ENCODE measurements at regions not wholly inside any gene's neighbourhood (a gene's known extent, or its start where the extent isn't known, plus 50 kb on each side); places are given as distances from the start of the nearest gene placed in this dataset.

GRCh38 chr5:155926766-155927165 is 400.2 kb upstream of the SGCD start:
- Histone ChIP-seq H4K8ac (ENCODE audit: extremely low read depth, insufficient read depth, low read length) (no peak overlapping the region), H4K5ac (ENCODE audit: insufficient read length, low read depth, low read length) (no peak overlapping the region), H2BK120ac (replicated peaks; ENCODE audit: low read depth, low read length) (no peak overlapping the region), H3K4me1 (replicated peaks in 1 of 4; ENCODE audit: control insufficient read depth in 3 of 4, insufficient read depth in 4 of 4, low read length in 3 of 4) (peaks cover 0 to 4% (median 2%) of the 10 kb centered on the region in 4 experiments; a peak in 3 of 7 replicates), H3K4me3 (ENCODE audit: extremely low read depth in 1 of 4, insufficient read depth in 2 of 4, low read depth in 3 of 4, low read length in 4 of 4) (no peak overlapping the region), H4K91ac (replicated peaks; ENCODE audit: insufficient read length, low read length) (no peak overlapping the region), H3K27me3 (replicated peaks in 1 of 4; ENCODE audit: control insufficient read depth in 3 of 4, extremely low read depth in 1 of 4, insufficient read depth in 3 of 4, low read length in 3 of 4) (no peaks in the 10 kb centered on the region), H2BK15ac (ENCODE audit: low read length) (no peak overlapping the region), H3K56ac (replicated peaks; ENCODE audit: insufficient read length, low read depth, low read length) (no peak overlapping the region), H3K23me2 (ENCODE audit: low read depth, low read length) (no peaks in the 10 kb centered on the region), H3K9me3 (ENCODE audit: insufficient read depth in 2 of 2, low read depth in 1 of 2, low read length in 1 of 2) (0 out of 4 replicates have a peak, but pooled peaks cover 0 to 3% of the 10 kb centered on the region in 2 experiments), H3K79me1 (ENCODE audit: low read depth, low read length) (no peaks in the 10 kb centered on the region), H2AK5ac (ENCODE audit: low read depth, low read length) (no peak overlapping the region), H4K20me1 (replicated peaks in 1 of 2; ENCODE audit: control insufficient read depth in 1 of 2, insufficient read depth in 2 of 2, low read length in 2 of 2) (no peaks in the 10 kb centered on the region), H2BK20ac (ENCODE audit: low read length) (no peak overlapping the region), H2BK5ac (ENCODE audit: low read depth, low read length) (no peak overlapping the region), H3K14ac (ENCODE audit: insufficient read length) (no peak overlapping the region), H3K4ac (replicated peaks; ENCODE audit: insufficient read length, low read depth, low read length) (no peak overlapping the region), H3K27ac (ENCODE audit: low read depth, low read length) (no peak overlapping the region), H3K23ac (ENCODE audit: insufficient read length) (no peak overlapping the region), H3K18ac (ENCODE audit: extremely low read depth, low read length) (no peak overlapping the region), H2BK12ac (ENCODE audit: low read depth, low read length) (no peak overlapping the region), H2AFZ (ENCODE audit: low read length) (no peak overlapping the region), H3K4me2 (ENCODE audit: insufficient read depth in 1 of 2, low read depth in 2 of 2, low read length in 2 of 2) (no peak overlapping the region), H3K9ac (replicated peaks in 1 of 4; ENCODE audit: extremely low read depth in 1 of 4, low read depth in 3 of 4, low read length in 3 of 4) (no peak overlapping the region), H3K36me3 (ENCODE audit: control insufficient read depth in 2 of 4, insufficient read depth in 4 of 4, low read length in 3 of 4) (no peaks in the 10 kb centered on the region), H3K79me2 (ENCODE audit: control insufficient read depth in 1 of 2, insufficient read depth in 2 of 2, low read length in 2 of 2) (no peaks in the 10 kb centered on the region)
- CTCF ChIA-PET (ENCODE audit: partially characterized antibody) = interaction anchor here (0.9 kb wide), 1 partner anchor 10 kb away, joined by 4 read pairs; no protein-coding TSS in a partner anchor
- 95% methylated on average over 2 of the region's 2 CpGs; no CpG with 5 or more reads in 1 of the 2 experiments for WGBS, 2 experiments (ENCODE audit: extremely low coverage in 1 of 2, insufficient coverage in 1 of 2, insufficient read length in 1 of 2, insufficient replicate concordance in 2 of 2, low coverage in 1 of 2, low lambda C conversion rate in 2 of 2, missing lambda C conversion rate in 1 of 2)
- TF ChIP-seq CHD1 (IDR thresholded peaks at IDR 0.05; ENCODE audit: low read depth, low read length) = no peak
- DNase-seq (ENCODE audit: low read depth in 1 of 2, low spot score in 2 of 2) (no peak), FAIRE-seq (no peak)
- POLR2A ChIA-PET (ENCODE audit: partially characterized antibody) = no interaction called here

Measured in H1 (cell line).